ENCODE measurements at regions not wholly inside any gene's neighbourhood (a gene's known extent, or its start where the extent isn't known, plus 50 kb on each side); places are given as distances from the start of the nearest gene placed in this dataset.

GRCh38 chr7:53491051-53491450 lies 455.6 kb downstream of the POM121L12 start:
- TF ChIP-seq EZH2 (IDR thresholded peaks at IDR 0.05; ENCODE audit: borderline replicate concordance, low read length): no peak
- no peak for TF ChIP-seq CTCF (conservative IDR thresholded peaks at IDR 0.05 in 1 of 2, IDR thresholded peaks at IDR 0.05 in 1 of 2; ENCODE audit: extremely low read depth in 1 of 2, insufficient read depth in 1 of 2, low read depth in 1 of 2, low read length in 2 of 2)

Measured in mammary epithelial cell (primary cell).